Activated naive CD4-positive, alpha-beta T cell treated with anti-CD3 and anti-CD28 coated beads for 36 hours (primary cell): ENCODE measurements at regions not wholly inside any gene's neighbourhood (a gene's known extent, or its start where the extent isn't known, plus 50 kb on each side); places are given as distances from the start of the nearest gene placed in this dataset.
"Not testable (repeated sequence)": the region's sequence is repeated elsewhere in the genome, so short reads cannot be mapped to it uniquely, and the experiment has no call there.

Experiments used
- CTCF ChIA-PET: fragments of 350-600 bp; sonication (Branson Sonifier 250); formaldehyde crosslinking; loops from one replicate; lab custom pipeline; 2021; ENCODE audit warnings: antibody characterized with exemption; lab: Charles Lee
- DNase-seq: peaks from one replicate; pipeline ENCODE4 v3.0.0-alpha.2; 2020
- H3K27ac Mint-ChIP-seq: one replicate; pipeline ENCODE4 v1.8.0; 2021; ENCODE audit warnings: mild to moderate bottlenecking, mixed read lengths
- H3K27me3 Mint-ChIP-seq: one replicate; pipeline ENCODE4 v1.8.0; 2021; ENCODE audit warnings: low read depth, mixed read lengths
- H3K36me3 Mint-ChIP-seq: one replicate; pipeline ENCODE4 v1.8.0; 2021; ENCODE audit warnings: low read depth, mixed read lengths
- H3K4me1 Mint-ChIP-seq: one replicate; pipeline ENCODE4 v1.8.0; 2021; ENCODE audit warnings: low read depth, mixed read lengths
- H3K4me3 Mint-ChIP-seq: one replicate; pipeline ENCODE4 v1.8.0; 2021; ENCODE audit warnings: mild to moderate bottlenecking, moderate library complexity, mixed read lengths
- H3K9me3 Mint-ChIP-seq: one replicate; pipeline ENCODE4 v1.8.0; 2021; ENCODE audit warnings: mixed read lengths
- intact Hi-C: fragments of 100-400 bp; cut with micrococcal nuclease; formaldehyde crosslinking; loops from one replicate; pipeline ENCODE4 v1.15.1; 2023

GRCh38 chr21:24577301-24577700 lies 1030.0 kb downstream of the MRPL39 start:
- Mint-ChIP-seq H3K27me3 (no peaks in the 10 kb centered on the region), H3K4me1 (no peaks in the 10 kb centered on the region), H3K27ac (no peak overlapping the region), H3K4me3 (no peak overlapping the region), H3K9me3 (no peaks in the 10 kb centered on the region), H3K36me3 (no peaks in the 10 kb centered on the region)
- CTCF ChIA-PET: no interaction called here
- intact Hi-C loops: no loop called here
- DNase-seq: no peak

GRCh38 chr21:24561291-24561690 lies 1046.0 kb downstream of the MRPL39 start:
- DNase-seq: no peak
- intact Hi-C loops: no loop called here
- Mint-ChIP-seq H3K4me3 (no peak overlapping the region), H3K36me3 (no peaks in the 10 kb centered on the region), H3K27ac (no peak overlapping the region), H3K27me3 (no peaks in the 10 kb centered on the region), H3K9me3 (peaks cover 18% of the 10 kb centered on the region), H3K4me1 (no peaks in the 10 kb centered on the region)
- CTCF ChIA-PET: no interaction called here

- no peak for DNase-seq
- no peak overlapping the region for H3K4me3 Mint-ChIP-seq
- intact Hi-C loops: no loop called here
- H3K27me3 Mint-ChIP-seq: no peaks in the 10 kb centered on the region
- CTCF ChIA-PET: no interaction called here
- no peak overlapping the region for H3K27ac Mint-ChIP-seq
- H3K4me1 Mint-ChIP-seq: no peaks in the 10 kb centered on the region
- peaks cover 2% of the 10 kb centered on the region for H3K9me3 Mint-ChIP-seq
- H3K36me3 Mint-ChIP-seq: no peaks in the 10 kb centered on the region
Observed at GRCh38 chr21:24552491-24552890, 1054.8 kb downstream of the MRPL39 start.

GRCh38 chr21:24545807-24546361 lies 1061.4 kb downstream of the MRPL39 start:
- CTCF ChIA-PET: no interaction called here
- no peaks in the 10 kb centered on the region for H3K36me3 Mint-ChIP-seq
- intact Hi-C loops: no loop called here
- no peak for DNase-seq
- no peaks in the 10 kb centered on the region for H3K4me1 Mint-ChIP-seq
- no peaks in the 10 kb centered on the region for H3K9me3 Mint-ChIP-seq
- H3K27me3 Mint-ChIP-seq: no peaks in the 10 kb centered on the region
- H3K27ac Mint-ChIP-seq: no peak overlapping the region
- H3K4me3 Mint-ChIP-seq: no peak overlapping the region

DNA sequence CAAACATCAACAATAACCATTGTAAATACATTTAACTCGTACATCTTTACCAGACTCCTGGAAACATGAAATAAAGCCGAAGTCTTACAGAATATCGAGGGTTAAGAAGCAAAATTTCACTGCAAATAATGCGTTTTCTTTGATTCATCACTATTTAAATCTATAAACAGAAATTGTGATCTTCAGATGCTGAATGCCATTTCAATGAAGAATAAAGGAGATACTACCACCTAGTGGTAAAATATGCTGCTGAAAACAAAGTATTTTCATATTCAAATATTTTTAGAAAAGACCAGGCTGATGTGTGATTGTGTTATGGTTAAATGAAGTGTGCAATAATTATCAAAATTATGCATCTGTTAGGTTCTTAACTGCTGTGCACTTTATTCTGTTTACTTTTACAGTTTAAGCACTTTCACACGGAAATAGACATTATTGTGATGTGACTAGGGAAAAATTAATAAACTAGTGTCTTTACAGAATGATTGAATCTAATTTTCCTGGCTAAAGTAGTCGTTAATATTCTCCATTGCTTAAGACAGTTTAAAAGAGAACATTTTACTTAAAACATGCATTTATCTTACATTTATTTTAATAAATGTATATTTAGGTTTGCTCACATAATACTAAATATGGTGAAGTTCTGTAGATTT lies 1093.1 kb downstream of the MRPL39 start:
- Mint-ChIP-seq H3K36me3 (no peaks in the 10 kb centered on the region), H3K27me3 (no peaks in the 10 kb centered on the region), H3K9me3 (no peaks in the 10 kb centered on the region), H3K4me3 (no peak overlapping the region), H3K27ac (no peak overlapping the region), H3K4me1 (no peaks in the 10 kb centered on the region)
- no peak for DNase-seq
- intact Hi-C loops: loop anchor here (1.0 to 10.0 kb wide), 5 partner anchors 138 to 873 kb away; no protein-coding TSS in a partner anchor
- CTCF ChIA-PET: interaction anchor here (0.8 to 1.0 kb wide), 4 partner anchors 94 to 661 kb away, joined by 3 read pairs; no protein-coding TSS in a partner anchor

DNA sequence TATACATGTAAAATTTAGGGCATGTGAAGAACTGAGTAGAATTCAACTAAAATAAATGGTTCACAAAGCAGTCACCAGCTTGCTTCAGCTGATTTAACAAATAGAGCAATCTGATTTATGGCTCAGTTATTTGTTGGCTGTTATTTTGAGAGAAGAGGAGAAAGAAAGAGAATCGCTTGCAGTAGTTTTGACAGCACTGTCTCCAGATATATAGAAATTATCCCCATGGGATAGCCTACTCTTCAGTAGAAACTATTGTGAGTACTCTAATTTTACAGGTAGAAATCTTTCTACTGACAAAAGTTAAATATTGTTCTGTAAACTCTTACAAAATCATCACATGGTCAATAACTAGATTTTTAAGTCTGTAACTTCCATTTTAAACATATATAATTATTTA lies 1098.2 kb downstream of the MRPL39 start:
- intact Hi-C loops: no loop called here
- H3K9me3 Mint-ChIP-seq: peaks cover 8% of the 10 kb centered on the region
- no peak overlapping the region for H3K4me3 Mint-ChIP-seq
- no peak for DNase-seq
- peaks cover 5% of the 10 kb centered on the region for H3K36me3 Mint-ChIP-seq
- CTCF ChIA-PET: no interaction called here
- H3K4me1 Mint-ChIP-seq: no peaks in the 10 kb centered on the region
- H3K27ac Mint-ChIP-seq: no peak overlapping the region
- H3K27me3 Mint-ChIP-seq: no peaks in the 10 kb centered on the region

GRCh38 chr21:24486973-24487372 lies 1120.3 kb downstream of the MRPL39 start:
- DNase-seq: no peak
- Mint-ChIP-seq H3K27ac (no peak overlapping the region), H3K9me3 (no peaks in the 10 kb centered on the region), H3K36me3 (no peaks in the 10 kb centered on the region), H3K4me1 (no peaks in the 10 kb centered on the region), H3K27me3 (no peaks in the 10 kb centered on the region), H3K4me3 (no peak overlapping the region)
- CTCF ChIA-PET: no interaction called here
- intact Hi-C loops: no loop called here

DNA sequence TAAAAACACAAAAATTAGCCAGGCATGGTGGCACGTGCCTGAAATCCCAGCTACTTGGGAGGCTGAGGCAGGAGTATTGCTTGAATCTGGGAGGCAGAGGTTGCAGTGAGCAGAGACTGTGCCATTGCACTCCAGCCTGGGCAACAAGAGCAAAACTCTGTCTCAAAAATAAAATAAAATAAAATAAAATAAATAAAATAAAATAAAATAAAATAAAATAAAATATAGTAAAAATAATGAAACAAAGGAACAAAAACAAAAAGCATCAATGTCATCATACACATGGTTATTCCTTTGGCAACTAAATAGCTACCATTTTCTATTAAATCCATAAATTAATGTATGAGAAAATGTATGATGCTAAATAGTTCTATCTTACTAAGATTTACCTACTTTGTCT lies 1123.9 kb downstream of the MRPL39 start:
- H3K27ac Mint-ChIP-seq, H3K36me3 Mint-ChIP-seq, H3K4me1 Mint-ChIP-seq, H3K4me3 Mint-ChIP-seq, DNase-seq, intact Hi-C loops, H3K9me3 Mint-ChIP-seq, H3K27me3 Mint-ChIP-seq: not testable (repeated sequence)
- CTCF ChIA-PET: interaction anchor here (0.6 kb wide), 1 partner anchor 24 kb away, joined by 3 read pairs; no protein-coding TSS in a partner anchor

GRCh38 chr21:24470852-24471251 lies 1136.4 kb downstream of the MRPL39 start:
- Mint-ChIP-seq H3K9me3 (peaks cover 3% of the 10 kb centered on the region), H3K27me3 (no peaks in the 10 kb centered on the region), H3K27ac (no peak overlapping the region), H3K4me1 (no peaks in the 10 kb centered on the region), H3K4me3 (no peak overlapping the region), H3K36me3 (no peaks in the 10 kb centered on the region)
- intact Hi-C loops: no loop called here
- no peak for DNase-seq
- CTCF ChIA-PET: no interaction called here

- intact Hi-C loops: no loop called here
- Mint-ChIP-seq H3K27me3 (no peaks in the 10 kb centered on the region), H3K4me3 (no peak overlapping the region), H3K27ac (no peak overlapping the region), H3K9me3 (no peaks in the 10 kb centered on the region), H3K4me1 (no peaks in the 10 kb centered on the region), H3K36me3 (no peaks in the 10 kb centered on the region)
- CTCF ChIA-PET: no interaction called here
- DNase-seq: no peak
Observed at GRCh38 chr21:24456358-24456757, 1150.9 kb downstream of the MRPL39 start.

DNA sequence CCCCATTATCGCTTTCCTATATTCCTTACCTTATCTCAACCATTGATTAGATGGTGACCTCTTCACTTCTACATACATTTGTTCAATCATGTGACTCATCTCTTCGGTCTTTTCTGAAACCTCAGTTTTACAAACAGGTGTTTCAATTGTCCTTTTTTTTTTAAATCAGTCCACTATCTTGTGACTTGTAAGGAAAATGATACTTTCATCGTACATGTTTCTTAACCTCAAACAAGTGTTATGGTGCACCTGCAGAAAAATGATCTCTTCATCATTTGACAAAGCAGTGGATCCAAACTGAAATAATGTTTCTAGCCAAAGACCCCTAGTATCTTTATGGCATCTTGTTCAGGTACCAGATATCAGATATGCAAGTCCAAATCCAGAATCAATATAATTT lies 1157.2 kb downstream of the MRPL39 start:
- CTCF ChIA-PET: no interaction called here
- H3K36me3 Mint-ChIP-seq: peaks cover 12% of the 10 kb centered on the region
- no peaks in the 10 kb centered on the region for H3K4me1 Mint-ChIP-seq
- intact Hi-C loops: no loop called here
- H3K27ac Mint-ChIP-seq: no peak overlapping the region
- no peak overlapping the region for H3K4me3 Mint-ChIP-seq
- H3K27me3 Mint-ChIP-seq: no peaks in the 10 kb centered on the region
- no peaks in the 10 kb centered on the region for H3K9me3 Mint-ChIP-seq
- no peak for DNase-seq

DNA sequence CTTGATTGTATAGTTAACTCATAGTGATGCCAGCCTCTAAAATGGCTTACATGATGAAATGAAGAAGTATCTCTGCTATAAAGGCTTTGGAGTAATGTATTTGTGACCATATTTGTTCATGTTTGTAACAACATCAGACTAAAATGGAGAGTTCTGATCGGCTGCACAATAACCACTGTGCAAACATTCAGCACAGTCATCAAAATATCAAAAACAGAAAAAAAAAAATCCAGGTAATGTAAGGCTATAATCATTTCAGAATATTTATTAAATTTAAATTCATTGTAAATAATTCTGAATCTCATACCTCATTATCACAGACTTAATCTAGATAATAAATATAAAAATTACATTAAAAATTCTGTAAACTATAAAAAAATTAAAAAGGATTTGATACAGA lies 1161.8 kb downstream of the MRPL39 start:
- CTCF ChIA-PET: no interaction called here
- H3K9me3 Mint-ChIP-seq: no peaks in the 10 kb centered on the region
- H3K27me3 Mint-ChIP-seq: no peaks in the 10 kb centered on the region
- H3K36me3 Mint-ChIP-seq: peaks cover 23% of the 10 kb centered on the region
- intact Hi-C loops: no loop called here
- no peak for DNase-seq
- no peak overlapping the region for H3K4me3 Mint-ChIP-seq
- H3K4me1 Mint-ChIP-seq: no peaks in the 10 kb centered on the region
- no peak overlapping the region for H3K27ac Mint-ChIP-seq

- Mint-ChIP-seq H3K4me1 (no peaks in the 10 kb centered on the region), H3K9me3 (no peaks in the 10 kb centered on the region), H3K27ac (no peak overlapping the region), H3K36me3 (peaks cover 20% of the 10 kb centered on the region), H3K4me3 (no peak overlapping the region), H3K27me3 (no peaks in the 10 kb centered on the region)
- intact Hi-C loops: no loop called here
- CTCF ChIA-PET: no interaction called here
- no peak for DNase-seq
Observed at GRCh38 chr21:24444736-24445135, 1162.5 kb downstream of the MRPL39 start.
